Breast epithelium (tissue), 3 donors: ENCODE measurements at regions not wholly inside any gene's neighbourhood (a gene's known extent, or its start where the extent isn't known, plus 50 kb on each side); places are given as distances from the start of the nearest gene placed in this dataset.

Experiments used
- CTCF ChIP-seq, 3 donors: fragments of 450-650 bp; IDR thresholded peaks; one replicate each; pipeline ENCODE4 v1.5.1; 2016 to 2017; ENCODE audit warnings: antibody characterized with exemption in 3 of 3, mild to moderate bottlenecking in 3 of 3, moderate library complexity in 3 of 3
- POLR2A ChIP-seq: fragments of 450-650 bp; IDR thresholded peaks from one replicate; pipeline ENCODE4 v1.6.1; 2016; ENCODE audit warnings: antibody characterized with exemption, mild to moderate bottlenecking, moderate library complexity

GRCh38 chr4:54473077-54473545 is 184.6 kb upstream of the KIT start:
- TF ChIP-seq CTCF (IDR thresholded peaks at IDR 0.05) (no peak), POLR2A (no peak)
